ENCODE measurements at regions not wholly inside any gene's neighbourhood (a gene's known extent, or its start where the extent isn't known, plus 50 kb on each side); places are given as distances from the start of the nearest gene placed in this dataset.

DNA sequence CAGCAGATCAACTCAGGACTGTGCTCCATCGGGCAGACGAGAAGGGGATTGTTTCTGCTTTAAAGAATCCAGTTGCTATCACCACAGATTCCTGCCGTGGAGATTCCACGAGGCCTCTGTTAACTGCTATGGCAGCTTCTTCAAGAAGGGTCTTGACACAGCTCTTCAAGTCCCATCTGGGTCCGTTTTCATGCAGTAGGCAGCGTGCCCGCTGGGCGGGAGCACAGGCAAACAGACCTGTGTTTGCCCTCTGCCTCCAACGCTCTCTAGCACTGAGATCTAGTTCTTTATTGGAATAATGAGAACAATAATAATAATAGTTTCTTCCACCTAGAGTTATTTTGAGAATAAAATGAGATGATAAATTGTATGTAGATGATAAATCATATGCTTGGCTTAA lies 127.2 kb upstream of the SP8 start:
- TF ChIP-seq CTCF (IDR thresholded peaks at IDR 0.05) = no peak
- no peak for TF ChIP-seq EP300 (IDR thresholded peaks at IDR 0.05)
- TF ChIP-seq POLR2A (IDR thresholded peaks at IDR 0.05) = no peak

Measured in sigmoid colon (tissue), 4 donors.